ENCODE measurements at regions not wholly inside any gene's neighbourhood (a gene's known extent, or its start where the extent isn't known, plus 50 kb on each side); places are given as distances from the start of the nearest gene placed in this dataset.

- no peak for ATAC-seq
Observed at GRCh38 chr3:84885199-84885882, 73.4 kb upstream of the CADM2 start.

- ATAC-seq: no peak
Observed at GRCh38 chr3:84891851-84892250, 66.9 kb upstream of the CADM2 start.

GRCh38 chr3:84893211-84893610 is 65.6 kb upstream of the CADM2 start:
- ATAC-seq: no peak

- no peak for ATAC-seq
Observed at GRCh38 chr3:84904212-84904611, 54.6 kb upstream of the CADM2 start.

GRCh38 chr3:84904816-84905555 is 53.8 kb upstream of the CADM2 start:
- ATAC-seq: no peak

GRCh38 chr3:84905556-84905920 is 53.3 kb upstream of the CADM2 start:
- ATAC-seq: no peak

- ATAC-seq: no peak
Observed at GRCh38 chr3:84906065-84906464, 52.7 kb upstream of the CADM2 start.
